Type B pancreatic cell (in vitro differentiated cells): ENCODE measurements at regions not wholly inside any gene's neighbourhood (a gene's known extent, or its start where the extent isn't known, plus 50 kb on each side); places are given as distances from the start of the nearest gene placed in this dataset.

Experiments used
- DNase-seq: peaks from one replicate; pipeline ENCODE4 v3.0.0; 2021; ENCODE audit warnings: mixed read lengths; ENCODE audit not compliant: unreplicated experiment; ENCODE audit errors: extremely low spot score
- H3K27ac Mint-ChIP-seq: 2 replicates; pipeline ENCODE4 v1.8.0; 2021; ENCODE audit warnings: mild to moderate bottlenecking, mixed read lengths
- H3K27me3 Mint-ChIP-seq: 2 replicates; pipeline ENCODE4 v1.8.0; 2021; ENCODE audit warnings: mixed read lengths
- H3K36me3 Mint-ChIP-seq: 2 replicates; pipeline ENCODE4 v1.8.0; 2021; ENCODE audit warnings: mixed read lengths
- H3K4me1 Mint-ChIP-seq: one replicate; pipeline ENCODE4 v1.8.0; 2021; ENCODE audit warnings: mixed read lengths; ENCODE audit not compliant: unreplicated experiment
- H3K4me3 Mint-ChIP-seq: 2 replicates; pipeline ENCODE4 v1.8.0; 2021; ENCODE audit warnings: mild to moderate bottlenecking, mixed read lengths
- H3K9me3 Mint-ChIP-seq: 2 replicates; pipeline ENCODE4 v1.8.0; 2021; ENCODE audit warnings: mixed read lengths
- CTCF ChIP-seq: fragments of 200-600 bp; sonication (generic); conservative IDR thresholded peaks from 2 replicates; pipeline ENCODE4 v1.5.0; 2021; ENCODE audit warnings: antibody characterized with exemption, mild to moderate bottlenecking

GRCh38 chr9:96067600-96067999 is 192.1 kb downstream of the ERCC6L2 start:
- H3K36me3 Mint-ChIP-seq, result no peaks in the 10 kb centered on the region
- no peak for DNase-seq
- no peak overlapping the region for H3K27ac Mint-ChIP-seq
- no peaks in the 10 kb centered on the region for H3K27me3 Mint-ChIP-seq
- no peak overlapping the region for H3K4me3 Mint-ChIP-seq
- H3K4me1 Mint-ChIP-seq, result peaks cover 37% of the 10 kb centered on the region
- no peaks in the 10 kb centered on the region for H3K9me3 Mint-ChIP-seq
- no peak for TF ChIP-seq CTCF

GRCh38 chr9:96067004-96067403 is 191.5 kb downstream of the ERCC6L2 start:
- Mint-ChIP-seq H3K4me1 (peaks cover 40% of the 10 kb centered on the region), H3K27me3 (no peaks in the 10 kb centered on the region), H3K4me3 (no peak overlapping the region), H3K9me3 (peaks cover 1% of the 10 kb centered on the region), H3K36me3 (no peaks in the 10 kb centered on the region), H3K27ac (no peak overlapping the region)
- no peak for DNase-seq
- no peak for TF ChIP-seq CTCF

- no peak overlapping the region for H3K27ac Mint-ChIP-seq
- H3K36me3 Mint-ChIP-seq, result no peaks in the 10 kb centered on the region
- DNase-seq, result no peak
- H3K4me1 Mint-ChIP-seq, result peaks cover 38% of the 10 kb centered on the region
- no peak overlapping the region for H3K4me3 Mint-ChIP-seq
- H3K27me3 Mint-ChIP-seq, result no peaks in the 10 kb centered on the region
- no peak for TF ChIP-seq CTCF
- H3K9me3 Mint-ChIP-seq, result peaks cover 3% of the 10 kb centered on the region
Measured at GRCh38 chr9:96065482-96066251, 190.2 kb downstream of the ERCC6L2 start.

- DNase-seq, result no peak
- H3K9me3 Mint-ChIP-seq, result peaks cover 3% of the 10 kb centered on the region
- no peak overlapping the region for H3K4me3 Mint-ChIP-seq
- no peak overlapping the region for H3K27ac Mint-ChIP-seq
- H3K36me3 Mint-ChIP-seq, result no peaks in the 10 kb centered on the region
- TF ChIP-seq CTCF, result no peak
- H3K4me1 Mint-ChIP-seq, result peaks cover 38% of the 10 kb centered on the region
- no peaks in the 10 kb centered on the region for H3K27me3 Mint-ChIP-seq
Measured at GRCh38 chr9:96064826-96065481, 189.5 kb downstream of the ERCC6L2 start.

- Mint-ChIP-seq H3K27ac (no peak overlapping the region), H3K36me3 (no peaks in the 10 kb centered on the region), H3K27me3 (peaks cover 3% of the 10 kb centered on the region), H3K4me3 (no peak overlapping the region), H3K9me3 (peaks cover 7% of the 10 kb centered on the region), H3K4me1 (peaks cover 30% of the 10 kb centered on the region)
- DNase-seq, result no peak
- no peak for TF ChIP-seq CTCF
Measured at GRCh38 chr9:96062854-96063253, 187.4 kb downstream of the ERCC6L2 start.
